Activated naive CD8-positive, alpha-beta T cell treated with anti-CD3 and anti-CD28 coated beads for 36 hours (primary cell): ENCODE measurements at regions not wholly inside any gene's neighbourhood (a gene's known extent, or its start where the extent isn't known, plus 50 kb on each side); places are given as distances from the start of the nearest gene placed in this dataset.
"Not testable (repeated sequence)": the region's sequence is repeated elsewhere in the genome, so short reads cannot be mapped to it uniquely, and the experiment has no call there.

Experiments used
- DNase-seq: peaks from one replicate; pipeline ENCODE4 v3.0.0; 2021
- H3K27ac Mint-ChIP-seq: one replicate; pipeline ENCODE4 v1.8.0; 2022; ENCODE audit warnings: mild to moderate bottlenecking, moderate library complexity, mixed read lengths
- H3K27me3 Mint-ChIP-seq: one replicate; pipeline ENCODE4 v1.8.0; 2022; ENCODE audit warnings: mild to moderate bottlenecking, mixed read lengths
- H3K36me3 Mint-ChIP-seq: one replicate; pipeline ENCODE4 v1.8.0; 2021; ENCODE audit warnings: mild to moderate bottlenecking, mixed read lengths
- H3K4me1 Mint-ChIP-seq: one replicate; pipeline ENCODE4 v1.8.0; 2021; ENCODE audit warnings: mixed read lengths
- H3K4me3 Mint-ChIP-seq: one replicate; pipeline ENCODE4 v1.8.0; 2022; ENCODE audit warnings: mild to moderate bottlenecking, moderate library complexity, mixed read lengths
- H3K9me3 Mint-ChIP-seq: one replicate; pipeline ENCODE4 v1.8.0; 2022; ENCODE audit warnings: mixed read lengths

GRCh38 chr2:208642125-208642779 is 235.7 kb downstream of the PTH2R start:
- Mint-ChIP-seq H3K4me3 (no peak overlapping the region), H3K36me3 (no peaks in the 10 kb centered on the region), H3K4me1 (no peaks in the 10 kb centered on the region), H3K9me3 (peaks cover 2% of the 10 kb centered on the region), H3K27me3 (no peaks in the 10 kb centered on the region), H3K27ac (no peak overlapping the region)
- no peak for DNase-seq

DNA sequence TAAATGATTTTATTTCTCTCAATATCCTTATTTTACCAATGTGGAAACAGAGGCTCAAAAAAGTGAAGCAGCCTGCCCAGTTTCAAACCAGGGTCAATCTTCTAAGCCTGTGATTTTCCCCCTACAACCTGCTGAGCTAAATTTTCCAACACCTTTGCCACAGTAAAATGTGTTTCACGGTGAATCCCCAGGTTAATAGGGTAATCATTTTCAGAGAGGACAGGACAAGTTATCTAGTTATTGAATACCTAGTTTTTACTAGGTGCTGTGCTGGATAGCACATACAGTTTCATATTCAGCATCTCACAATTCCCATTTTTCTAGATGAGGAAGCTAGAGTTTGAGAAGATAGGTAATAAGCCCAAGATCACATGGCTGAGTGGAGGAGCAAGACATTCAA is 236.6 kb downstream of the PTH2R start:
- Mint-ChIP-seq H3K4me1 (no peaks in the 10 kb centered on the region), H3K9me3 (peaks cover 2% of the 10 kb centered on the region), H3K4me3 (no peak overlapping the region), H3K27ac (no peak overlapping the region), H3K36me3 (no peaks in the 10 kb centered on the region), H3K27me3 (no peaks in the 10 kb centered on the region)
- no peak for DNase-seq

DNA sequence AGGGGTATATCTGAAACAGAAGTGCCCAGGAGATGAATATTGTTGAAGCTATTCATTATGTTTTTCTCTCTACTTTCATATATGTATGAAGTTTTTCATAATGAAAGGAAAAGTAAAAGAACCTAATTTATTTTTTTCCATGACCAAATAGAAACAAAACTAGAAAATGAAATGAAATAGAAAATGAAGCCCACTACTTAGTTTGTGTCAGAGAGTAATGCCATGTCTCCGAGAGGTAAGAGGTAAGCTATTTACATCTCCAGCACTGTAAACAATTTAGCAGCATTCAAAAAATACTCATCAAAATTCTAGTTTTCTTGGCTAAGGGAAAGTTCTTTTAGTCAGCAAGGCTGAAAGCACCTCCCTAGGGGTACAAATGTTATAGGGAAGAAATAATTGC is 238.6 kb downstream of the PTH2R start:
- DNase-seq = no peak
- Mint-ChIP-seq H3K9me3 (peaks cover 3% of the 10 kb centered on the region), H3K36me3 (no peaks in the 10 kb centered on the region), H3K27me3 (no peaks in the 10 kb centered on the region), H3K27ac (no peak overlapping the region), H3K4me1 (no peaks in the 10 kb centered on the region), H3K4me3 (no peak overlapping the region)

DNA sequence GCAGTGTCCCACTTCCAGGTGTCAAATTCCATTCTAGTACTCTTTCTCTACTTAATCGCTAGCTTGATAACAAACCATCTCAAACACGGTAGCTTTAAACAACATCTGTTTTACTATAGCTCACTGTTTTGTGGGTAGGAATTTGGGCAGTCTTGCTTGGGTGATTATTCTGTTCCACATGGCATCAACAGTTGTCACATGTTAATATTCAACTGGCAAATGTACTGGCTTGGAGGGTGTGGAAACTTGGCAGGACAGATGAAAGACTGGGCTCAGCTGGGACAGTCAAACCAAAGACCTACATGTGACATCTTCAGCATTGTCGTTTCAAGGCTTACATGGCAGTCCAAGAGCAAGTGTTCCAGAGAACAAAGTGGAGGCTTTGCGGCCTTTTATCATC is 241.8 kb downstream of the PTH2R start:
- no peak overlapping the region for H3K4me3 Mint-ChIP-seq
- H3K27ac Mint-ChIP-seq = no peak overlapping the region
- no peaks in the 10 kb centered on the region for H3K4me1 Mint-ChIP-seq
- no peak for DNase-seq
- H3K27me3 Mint-ChIP-seq = no peaks in the 10 kb centered on the region
- H3K9me3 Mint-ChIP-seq = peaks cover 1% of the 10 kb centered on the region
- H3K36me3 Mint-ChIP-seq = no peaks in the 10 kb centered on the region

GRCh38 chr2:208653383-208653782 is 246.8 kb downstream of the PTH2R start:
- Mint-ChIP-seq H3K36me3 (no peaks in the 10 kb centered on the region), H3K9me3 (peaks cover 1% of the 10 kb centered on the region), H3K4me1 (no peaks in the 10 kb centered on the region), H3K27ac (no peak overlapping the region), H3K4me3 (no peak overlapping the region), H3K27me3 (no peaks in the 10 kb centered on the region)
- DNase-seq = no peak

DNA sequence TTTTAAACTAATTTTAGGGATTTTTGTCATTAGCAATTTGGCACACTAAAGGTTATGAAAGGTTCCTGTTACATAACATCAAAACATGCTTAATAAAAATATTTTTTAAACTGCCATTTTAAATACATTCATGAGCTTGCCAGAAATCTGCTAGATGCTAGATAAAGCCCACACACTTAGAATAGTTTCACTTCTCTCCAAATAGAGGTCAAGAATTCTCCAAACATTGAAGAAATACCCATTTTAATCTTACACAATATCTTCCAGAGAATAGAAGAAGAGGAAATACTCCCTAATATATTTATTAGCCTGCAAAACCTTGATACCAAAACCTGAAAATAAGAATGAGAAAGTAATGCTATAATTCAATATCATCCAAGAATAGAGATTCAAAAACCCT is 247.5 kb downstream of the PTH2R start:
- H3K27ac Mint-ChIP-seq = no peak overlapping the region
- H3K4me1 Mint-ChIP-seq = no peaks in the 10 kb centered on the region
- H3K9me3 Mint-ChIP-seq = peaks cover 1% of the 10 kb centered on the region
- no peaks in the 10 kb centered on the region for H3K36me3 Mint-ChIP-seq
- no peak for DNase-seq
- no peaks in the 10 kb centered on the region for H3K27me3 Mint-ChIP-seq
- no peak overlapping the region for H3K4me3 Mint-ChIP-seq

DNA sequence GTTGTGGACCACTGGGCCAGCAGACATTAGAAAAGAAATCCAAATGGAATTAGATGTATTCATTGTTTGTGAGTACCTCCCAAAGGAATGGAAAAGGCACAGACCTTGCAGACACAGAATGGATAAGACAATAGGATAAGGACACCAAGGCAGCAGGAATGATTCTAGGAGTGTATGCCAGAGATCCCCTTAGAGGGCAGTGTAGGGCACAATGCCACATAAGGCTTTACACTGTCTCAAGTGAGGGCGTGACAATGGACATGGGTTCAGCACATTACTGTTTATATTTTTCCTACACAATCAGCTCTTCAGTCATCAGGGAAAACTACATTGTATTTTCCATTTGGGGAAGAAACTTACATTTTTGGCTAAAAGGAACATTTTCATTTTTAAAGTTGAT is 250.9 kb downstream of the PTH2R start:
- no peak overlapping the region for H3K4me3 Mint-ChIP-seq
- no peak overlapping the region for H3K27ac Mint-ChIP-seq
- H3K9me3 Mint-ChIP-seq = peaks cover 2% of the 10 kb centered on the region
- no peaks in the 10 kb centered on the region for H3K4me1 Mint-ChIP-seq
- peaks cover 2% of the 10 kb centered on the region for H3K27me3 Mint-ChIP-seq
- DNase-seq = no peak
- no peaks in the 10 kb centered on the region for H3K36me3 Mint-ChIP-seq

GRCh38 chr2:208669394-208669793 is 262.8 kb downstream of the PTH2R start:
- DNase-seq = no peak
- H3K4me3 Mint-ChIP-seq = no peak overlapping the region
- peaks cover 2% of the 10 kb centered on the region for H3K9me3 Mint-ChIP-seq
- H3K36me3 Mint-ChIP-seq = no peaks in the 10 kb centered on the region
- H3K4me1 Mint-ChIP-seq = no peaks in the 10 kb centered on the region
- no peak overlapping the region for H3K27ac Mint-ChIP-seq
- H3K27me3 Mint-ChIP-seq = no peaks in the 10 kb centered on the region

GRCh38 chr2:208671284-208671683 is 264.7 kb downstream of the PTH2R start:
- Mint-ChIP-seq H3K27me3 (no peaks in the 10 kb centered on the region), H3K4me3 (no peak overlapping the region), H3K4me1 (no peaks in the 10 kb centered on the region), H3K9me3 (peaks cover 2% of the 10 kb centered on the region), H3K36me3 (no peaks in the 10 kb centered on the region), H3K27ac (no peak overlapping the region)
- DNase-seq = no peak

DNA sequence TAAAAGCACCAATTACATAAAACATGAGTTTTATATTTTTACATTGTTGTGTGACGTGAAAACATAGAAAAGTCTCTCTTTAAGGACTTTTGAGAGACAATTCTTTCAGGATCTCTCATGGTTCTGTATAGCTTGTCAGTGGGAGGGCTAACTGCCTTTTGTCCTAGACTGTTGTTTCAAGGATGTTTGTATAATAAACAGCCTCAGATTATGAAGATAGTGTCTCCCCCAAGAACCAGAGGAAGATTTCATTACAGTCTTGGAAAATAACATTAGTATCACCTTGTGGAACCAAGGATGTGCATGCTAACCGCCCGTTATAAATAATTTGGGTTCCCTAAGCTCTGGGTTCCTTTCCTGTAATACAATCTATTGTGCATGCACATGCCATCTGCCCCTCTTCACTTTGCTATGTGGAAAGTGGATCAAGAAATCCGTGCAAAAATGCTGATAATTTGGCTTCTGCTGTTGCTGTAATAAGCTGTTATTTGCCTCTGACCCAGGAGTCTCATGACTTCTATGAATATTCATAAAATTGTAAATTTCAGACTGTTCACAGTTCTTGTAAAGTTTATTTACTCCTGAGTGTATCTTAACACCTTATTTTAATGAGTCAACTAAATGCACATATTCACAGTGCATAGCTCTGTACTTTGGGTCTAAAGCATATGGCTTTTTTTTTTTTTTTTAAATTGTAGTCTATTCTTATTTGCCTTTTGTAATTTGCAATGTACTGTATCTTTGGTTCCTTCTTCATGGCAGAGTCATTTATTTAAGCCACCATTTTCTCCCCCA is 265.5 kb downstream of the PTH2R start:
- Mint-ChIP-seq H3K4me3 (no peak overlapping the region), H3K36me3 (no peaks in the 10 kb centered on the region), H3K4me1 (no peaks in the 10 kb centered on the region), H3K27ac (no peak overlapping the region), H3K9me3 (peaks cover under 1% of the 10 kb centered on the region), H3K27me3 (no peaks in the 10 kb centered on the region)
- DNase-seq = no peak

GRCh38 chr2:208673631-208674030 is 267.0 kb downstream of the PTH2R start:
- DNase-seq = no peak
- H3K27ac Mint-ChIP-seq = no peak overlapping the region
- no peaks in the 10 kb centered on the region for H3K4me1 Mint-ChIP-seq
- peaks cover 2% of the 10 kb centered on the region for H3K9me3 Mint-ChIP-seq
- no peaks in the 10 kb centered on the region for H3K36me3 Mint-ChIP-seq
- H3K4me3 Mint-ChIP-seq = no peak overlapping the region
- no peaks in the 10 kb centered on the region for H3K27me3 Mint-ChIP-seq

DNA sequence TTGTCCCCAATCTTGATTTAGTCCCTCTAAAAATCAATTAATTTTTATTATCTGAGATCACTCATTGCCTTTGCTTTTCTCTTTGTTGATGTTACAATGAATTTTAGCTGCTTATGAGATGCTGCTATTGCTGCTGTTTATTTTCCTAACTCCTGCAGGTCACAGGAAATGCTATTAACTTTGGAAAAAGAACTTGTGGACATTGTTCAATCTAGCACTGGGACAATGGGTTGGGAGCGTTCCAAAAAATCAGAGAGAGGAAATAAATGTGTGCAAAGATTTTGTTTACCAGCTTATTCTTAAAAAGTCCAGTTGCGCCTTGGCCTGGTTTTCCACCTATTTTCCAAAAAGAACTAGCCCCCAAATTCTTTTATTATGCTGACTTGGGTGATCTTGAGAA is 268.3 kb downstream of the PTH2R start:
- DNase-seq = no peak
- H3K27ac Mint-ChIP-seq = no peak overlapping the region
- H3K27me3 Mint-ChIP-seq = no peaks in the 10 kb centered on the region
- H3K4me1 Mint-ChIP-seq = no peaks in the 10 kb centered on the region
- no peaks in the 10 kb centered on the region for H3K36me3 Mint-ChIP-seq
- peaks cover 2% of the 10 kb centered on the region for H3K9me3 Mint-ChIP-seq
- no peak overlapping the region for H3K4me3 Mint-ChIP-seq

- H3K9me3 Mint-ChIP-seq = peaks cover 21% of the 10 kb centered on the region
- not testable (repeated sequence) for H3K4me3 Mint-ChIP-seq, DNase-seq, H3K27me3 Mint-ChIP-seq, H3K27ac Mint-ChIP-seq, H3K36me3 Mint-ChIP-seq, H3K4me1 Mint-ChIP-seq
Observed at GRCh38 chr2:208685929-208686328, 279.3 kb downstream of the PTH2R start.

GRCh38 chr2:208686665-208687064 is 280.1 kb downstream of the PTH2R start:
- H3K27ac Mint-ChIP-seq = no peak overlapping the region
- H3K4me1 Mint-ChIP-seq = no peaks in the 10 kb centered on the region

DNA sequence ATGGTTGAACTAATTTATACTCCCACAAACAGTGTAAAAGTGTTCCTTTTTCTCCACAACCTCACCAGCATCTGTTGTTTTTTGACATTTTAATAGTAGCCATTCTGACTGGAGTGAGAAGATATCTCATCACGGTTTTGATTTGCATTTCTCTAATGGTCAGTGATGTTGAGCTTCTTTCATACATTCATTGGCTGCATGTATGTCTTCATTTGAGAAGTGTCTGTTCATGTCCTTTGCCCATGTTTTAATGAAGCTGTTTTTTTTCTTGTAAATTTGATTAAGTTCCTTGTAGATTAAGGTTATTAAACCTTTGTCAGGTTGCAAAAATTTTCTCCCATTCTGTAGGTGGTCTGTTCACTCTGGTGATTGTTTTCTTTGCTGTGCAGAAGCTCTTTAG is 281.1 kb downstream of the PTH2R start:
- not testable (repeated sequence) for H3K27me3 Mint-ChIP-seq, H3K4me3 Mint-ChIP-seq, H3K4me1 Mint-ChIP-seq, DNase-seq, H3K36me3 Mint-ChIP-seq, H3K27ac Mint-ChIP-seq
- peaks cover 12% of the 10 kb centered on the region for H3K9me3 Mint-ChIP-seq

More at GRCh38 chr2:208686665-208687064, 280.1 kb downstream of the PTH2R start:
- H3K4me3 Mint-ChIP-seq = no peak overlapping the region
- DNase-seq = no peak
- H3K9me3 Mint-ChIP-seq = peaks cover 17% of the 10 kb centered on the region
- H3K36me3 Mint-ChIP-seq = no peaks in the 10 kb centered on the region
- no peaks in the 10 kb centered on the region for H3K27me3 Mint-ChIP-seq

DNA sequence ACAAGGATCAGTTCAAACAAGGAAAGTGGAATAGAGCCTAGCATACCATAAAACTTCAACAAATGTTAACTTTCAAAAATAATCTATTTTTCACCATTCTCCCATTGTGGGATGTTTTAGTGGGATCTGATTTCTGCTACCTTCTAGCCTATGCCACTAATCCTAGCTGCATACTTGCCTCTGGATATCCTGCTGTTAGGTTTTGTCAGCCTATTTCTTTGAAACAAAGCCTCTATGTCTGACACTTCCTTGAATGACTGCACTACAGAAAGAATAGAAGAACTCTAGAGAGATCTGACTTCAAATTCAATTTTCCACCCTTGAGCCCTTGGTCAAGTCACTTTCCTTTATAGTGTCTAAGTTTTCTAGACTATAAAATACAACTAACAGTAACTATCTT is 291.5 kb downstream of the PTH2R start:
- Mint-ChIP-seq H3K4me3 (no peak overlapping the region), H3K9me3 (peaks cover 6% of the 10 kb centered on the region), H3K36me3 (no peaks in the 10 kb centered on the region), H3K4me1 (no peaks in the 10 kb centered on the region), H3K27me3 (no peaks in the 10 kb centered on the region), H3K27ac (no peak overlapping the region)
- no peak for DNase-seq
